ENCODE measurements at regions not wholly inside any gene's neighbourhood (a gene's known extent, or its start where the extent isn't known, plus 50 kb on each side); places are given as distances from the start of the nearest gene placed in this dataset.

DNA sequence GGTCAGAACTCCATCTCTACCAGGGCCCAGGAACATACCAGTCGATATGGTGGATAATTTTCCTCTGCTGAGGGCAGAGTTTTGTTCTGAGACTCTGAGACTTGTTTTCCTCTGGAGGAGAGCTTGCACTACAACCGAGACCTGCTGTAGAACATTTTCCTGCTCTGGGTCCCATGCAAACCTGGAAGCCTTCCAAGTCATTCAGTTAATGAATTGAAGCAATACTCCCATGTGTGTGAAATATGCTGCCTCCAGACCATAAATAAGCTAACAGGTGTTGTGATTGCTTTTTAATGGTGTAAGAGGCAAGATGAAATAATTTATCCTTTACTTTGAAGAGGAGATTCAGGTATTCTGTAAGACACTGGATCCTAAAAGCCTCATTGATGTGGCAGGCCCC is 372.8 kb downstream of the TMEM167A start:
- no peaks in the 10 kb centered on the region for H3K36me3 ChIP-seq
- H3K27ac ChIP-seq, result no peak overlapping the region
- TF ChIP-seq POLR2A (IDR thresholded peaks at IDR 0.05), result no peak
- no peak for TF ChIP-seq CTCF (IDR thresholded peaks at IDR 0.05)
- intact Hi-C loops (cut with DNase I), result no loop called here
- H3K4me3 ChIP-seq, result no peak overlapping the region
- no peak for ATAC-seq
- peaks cover 0 to 3% (median 0%) of the 10 kb centered on the region in 12 donors for H3K9me3 ChIP-seq
- H3K27me3 ChIP-seq, result no peaks in the 10 kb centered on the region
- WGBS, 4 donors, result 73 to 81% (median 79%) methylated on average over 2 of the region's 2 CpGs
- H3K4me1 ChIP-seq, result no peaks in the 10 kb centered on the region
- DNase-seq, result no peak

- no peaks in the 10 kb centered on the region for H3K4me1 ChIP-seq
- intact Hi-C loops (cut with DNase I), result no loop called here
- H3K36me3 ChIP-seq, result no peaks in the 10 kb centered on the region
- peaks cover 0 to 3% (median 0%) of the 10 kb centered on the region in 12 donors for H3K9me3 ChIP-seq
- H3K27me3 ChIP-seq, result no peaks in the 10 kb centered on the region
- no peak overlapping the region for H3K4me3 ChIP-seq
- no peak for ATAC-seq
- no peak overlapping the region for H3K27ac ChIP-seq
- DNase-seq, result no peak
- 0 to 1% (median 0%) methylated on average over 1 of the region's 1 CpG for WGBS, 4 donors
- TF ChIP-seq CTCF (IDR thresholded peaks at IDR 0.05) (no peak), POLR2A (IDR thresholded peaks at IDR 0.05) (no peak)
Observed at GRCh38 chr5:82702046-82702445, 375.1 kb downstream of the TMEM167A start.

DNA sequence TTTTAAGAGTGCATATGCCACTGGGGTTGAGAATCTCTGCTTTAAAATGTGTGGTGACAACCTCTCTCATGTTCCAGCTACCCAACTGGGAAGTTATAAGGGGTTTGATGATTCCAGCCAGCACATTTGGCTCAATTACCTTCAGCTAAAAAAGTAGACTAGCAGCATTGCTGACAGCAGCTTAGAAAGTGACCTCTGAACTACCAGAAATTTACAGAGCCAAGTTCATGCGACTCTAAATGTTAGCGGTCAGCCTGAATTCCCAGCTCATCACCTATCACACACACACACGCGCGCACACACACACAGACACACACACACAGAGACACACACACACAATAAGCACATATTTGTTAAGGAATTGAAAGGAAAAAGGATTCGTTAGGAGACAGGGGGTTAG is 377.5 kb downstream of the TMEM167A start:
- WGBS, 4 donors, result 87 to 92% (median 91%) methylated on average over 6 of the region's 6 CpGs
- no peaks in the 10 kb centered on the region for H3K36me3 ChIP-seq
- H3K27ac ChIP-seq, result no peak overlapping the region
- DNase-seq, result no peak
- no peaks in the 10 kb centered on the region for H3K9me3 ChIP-seq
- no peak for ATAC-seq
- intact Hi-C loops (cut with DNase I), result no loop called here
- H3K4me1 ChIP-seq, result no peaks in the 10 kb centered on the region
- no peaks in the 10 kb centered on the region for H3K27me3 ChIP-seq
- TF ChIP-seq POLR2A (IDR thresholded peaks at IDR 0.05) (no peak), CTCF (IDR thresholded peaks at IDR 0.05) (no peak)
- no peak overlapping the region for H3K4me3 ChIP-seq

DNA sequence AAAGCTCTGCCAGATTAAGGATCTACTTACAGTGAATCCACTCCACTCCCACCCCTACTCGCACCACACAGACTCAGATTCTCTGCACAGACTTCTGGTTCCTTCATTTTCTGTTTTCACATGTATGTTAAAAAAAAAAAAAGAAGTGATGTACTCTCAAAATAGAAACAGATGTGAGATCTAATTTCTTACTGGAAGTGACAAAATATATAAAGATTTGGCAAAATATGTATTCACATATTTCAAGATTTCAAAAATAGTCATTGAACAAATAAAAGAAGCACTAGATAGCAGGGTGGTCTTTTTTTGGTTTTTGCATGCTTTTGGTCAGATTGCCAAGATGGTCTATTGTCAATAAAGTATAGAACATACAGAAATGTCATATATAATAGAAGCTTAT is 379.2 kb downstream of the TMEM167A start:
- H3K27ac ChIP-seq, result no peak overlapping the region
- DNase-seq (no peak), ATAC-seq (no peak)
- WGBS, 4 donors, result 87 to 95% (median 91%) methylated on average over 1 of the region's 1 CpG
- no peaks in the 10 kb centered on the region for H3K9me3 ChIP-seq
- TF ChIP-seq POLR2A (IDR thresholded peaks at IDR 0.05) (no peak), CTCF (IDR thresholded peaks at IDR 0.05) (no peak)
- H3K4me3 ChIP-seq, result no peak overlapping the region
- no peaks in the 10 kb centered on the region for H3K4me1 ChIP-seq
- H3K36me3 ChIP-seq, result no peaks in the 10 kb centered on the region
- H3K27me3 ChIP-seq, result no peaks in the 10 kb centered on the region
- intact Hi-C loops (cut with DNase I), result no loop called here
